OCI-LY7 (cell line): ENCODE measurements at regions not wholly inside any gene's neighbourhood (a gene's known extent, or its start where the extent isn't known, plus 50 kb on each side); places are given as distances from the start of the nearest gene placed in this dataset.

Experiments
- CTCF ChIP-seq: fragments of 200-600 bp; sonication (generic); conservative IDR thresholded peaks from 2 replicates; pipeline ENCODE4 v1.5.1; 2014; ENCODE audit warnings: mild to moderate bottlenecking, antibody characterized with exemption, low read length, moderate library complexity, mixed read lengths
- EZH2phosphoT487 ChIP-seq: fragments of 200-600 bp; sonication (generic); IDR thresholded peaks from 2 replicates; pipeline ENCODE4 v1.6.1; 2018; ENCODE audit warnings: low read depth, borderline replicate concordance, mild to moderate bottlenecking, mixed run types, antibody characterized with exemption, low read length, moderate library complexity, mixed read lengths

DNA sequence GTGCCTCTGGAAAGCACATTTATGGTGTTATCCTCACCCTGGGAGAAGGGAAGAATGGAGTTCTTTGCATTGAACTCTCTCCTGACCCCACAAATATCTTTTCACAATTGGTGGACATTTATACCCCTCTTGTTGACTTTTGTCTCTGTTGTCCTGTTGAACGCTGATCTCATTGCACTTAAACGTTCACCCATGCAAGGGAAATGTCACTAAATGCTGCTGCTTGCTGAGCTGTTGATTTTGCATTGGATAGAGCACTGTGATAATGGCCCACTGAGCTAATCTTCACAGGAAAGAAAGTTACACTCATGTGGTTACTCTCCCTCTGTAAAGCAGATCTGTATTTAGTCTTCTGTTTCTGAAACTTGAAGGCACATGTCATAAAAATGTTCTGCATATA, 133.4 kb downstream of the FZD1 start:
- TF ChIP-seq CTCF: no peak
- TF ChIP-seq EZH2phosphoT487: no peak
